Central memory CD4-positive, alpha-beta T cell (primary cell): ENCODE measurements at regions not wholly inside any gene's neighbourhood (a gene's known extent, or its start where the extent isn't known, plus 50 kb on each side); places are given as distances from the start of the nearest gene placed in this dataset.
"Not testable (repeated sequence)": the region's sequence is repeated elsewhere in the genome, so short reads cannot be mapped to it uniquely, and the experiment has no call there.

ENCODE experiments used
- DNase-seq: peaks from one replicate; pipeline ENCODE4 v3.0.0; 2022

GRCh38 chr10:42883993-42884983, 101.7 kb downstream of the BMS1 start:
- no peak for DNase-seq

GRCh38 chr10:42885491-42886270, 103.1 kb downstream of the BMS1 start:
- DNase-seq: no peak

- DNase-seq: no peak
These were observed 105.3 kb downstream of the BMS1 start for GRCh38 chr10:42887734-42888503.

DNA sequence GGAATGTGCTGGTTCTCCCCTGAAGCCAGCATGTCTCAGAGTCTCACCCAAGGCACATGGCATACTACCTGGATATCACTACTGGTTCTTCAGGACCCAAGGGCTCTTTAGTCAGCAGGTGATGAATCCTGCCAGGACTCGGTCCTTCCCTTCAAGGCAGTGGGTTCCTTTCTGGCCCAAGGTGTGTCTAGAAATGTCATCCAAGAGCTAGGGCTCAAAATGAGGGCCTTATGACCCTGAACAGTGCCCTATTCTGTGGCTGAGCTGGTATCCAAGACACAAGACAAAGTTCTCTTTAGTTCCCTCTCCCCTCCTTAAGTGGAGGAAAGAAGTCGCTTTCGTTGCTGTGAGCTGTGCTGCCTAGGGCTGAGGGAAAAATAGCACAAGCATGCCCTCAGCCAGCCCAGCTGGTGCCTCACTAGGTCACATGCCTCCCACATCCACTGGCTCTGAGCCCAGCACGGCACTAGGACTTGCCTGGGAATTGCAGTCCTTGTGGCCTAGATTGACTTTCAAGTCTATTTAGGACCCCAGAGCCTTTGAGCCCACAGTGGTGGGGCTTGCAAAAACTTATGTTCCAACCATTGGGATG, 106.0 kb downstream of the BMS1 start:
- DNase-seq: no peak

DNA sequence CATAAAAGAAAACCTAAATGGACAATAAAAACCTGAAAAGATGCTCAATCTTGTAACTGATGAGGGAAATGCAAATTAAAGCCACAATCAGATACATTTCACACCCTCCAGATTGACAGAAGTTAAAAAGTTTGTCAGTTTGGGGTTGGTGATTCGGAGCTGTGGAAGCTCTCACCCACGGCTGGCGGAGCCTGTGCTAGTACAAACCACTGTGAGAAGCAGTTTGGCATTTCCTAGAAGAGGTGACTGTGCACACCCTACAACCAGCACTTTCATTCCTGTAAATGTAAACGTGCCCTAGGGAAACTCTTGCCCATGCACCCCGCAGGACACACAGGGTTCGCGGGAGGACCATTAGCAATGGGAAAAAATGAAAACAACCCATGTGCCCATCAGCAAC, 114.1 kb downstream of the BMS1 start:
- DNase-seq: no peak

DNA sequence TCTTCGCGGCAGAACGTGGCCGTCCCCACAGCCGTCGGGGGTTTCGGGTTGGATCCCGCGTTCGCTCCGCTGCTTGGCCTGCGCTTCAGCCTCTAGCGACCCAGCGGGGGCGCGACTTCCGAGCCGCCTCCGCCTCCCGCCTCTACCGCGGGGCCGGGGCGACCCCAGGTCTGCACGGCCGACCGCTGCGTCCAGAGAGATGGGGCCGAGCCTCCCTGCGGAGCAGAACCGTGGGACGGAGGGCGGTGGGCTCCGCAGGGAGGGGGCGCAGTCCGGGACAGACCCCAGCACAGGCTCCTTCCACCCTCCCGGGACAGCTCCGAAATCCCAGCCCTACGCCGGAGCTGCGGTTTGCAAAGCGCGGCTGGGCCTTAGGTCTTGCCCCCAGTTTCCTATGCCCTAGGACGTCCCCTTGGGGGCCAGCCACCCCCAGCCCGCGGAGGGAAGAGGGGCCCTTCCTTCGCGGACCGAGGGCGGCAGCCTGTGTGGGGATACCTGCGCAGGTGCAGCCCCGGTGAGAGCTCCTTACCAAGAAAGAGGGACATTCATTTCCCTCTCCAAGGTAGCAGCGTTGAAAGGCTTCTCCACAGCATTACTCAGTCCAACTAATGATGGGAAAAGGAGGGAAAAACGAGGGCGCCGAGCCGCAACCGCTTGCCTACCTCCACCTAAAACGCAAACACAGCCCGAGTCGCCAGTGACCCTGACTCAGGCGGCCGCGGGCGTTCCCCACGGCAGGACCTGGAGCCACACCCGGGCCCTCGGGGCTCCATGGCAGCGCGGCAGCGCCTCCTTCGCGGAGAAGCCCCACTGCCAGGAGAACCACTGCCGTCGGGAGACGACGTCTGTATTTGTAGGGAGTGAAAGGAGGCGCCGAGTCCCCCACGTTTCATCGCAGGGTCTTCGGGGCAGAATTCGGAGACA, 115.7 kb downstream of the BMS1 start:
- no peak for DNase-seq

DNA sequence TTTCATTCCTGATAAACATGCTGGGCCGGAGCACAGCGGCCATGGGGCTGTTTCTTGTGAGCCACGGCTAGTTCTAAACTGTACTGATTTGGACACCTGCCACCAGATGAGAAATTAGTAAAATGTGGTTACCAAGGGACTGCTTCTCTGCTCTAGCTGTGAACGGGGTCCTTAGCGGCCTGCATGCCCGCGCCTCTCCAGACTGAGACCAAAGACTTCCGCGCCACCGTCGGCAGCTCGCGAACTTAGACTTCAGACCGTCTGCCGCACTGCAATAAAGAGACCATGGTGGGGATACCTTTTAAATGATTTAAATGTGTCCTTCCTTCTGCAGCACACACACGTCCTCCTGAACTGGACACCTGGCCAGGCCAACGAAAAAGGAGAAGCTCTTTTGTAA, 116.4 kb downstream of the BMS1 start:
- no peak for DNase-seq

DNA sequence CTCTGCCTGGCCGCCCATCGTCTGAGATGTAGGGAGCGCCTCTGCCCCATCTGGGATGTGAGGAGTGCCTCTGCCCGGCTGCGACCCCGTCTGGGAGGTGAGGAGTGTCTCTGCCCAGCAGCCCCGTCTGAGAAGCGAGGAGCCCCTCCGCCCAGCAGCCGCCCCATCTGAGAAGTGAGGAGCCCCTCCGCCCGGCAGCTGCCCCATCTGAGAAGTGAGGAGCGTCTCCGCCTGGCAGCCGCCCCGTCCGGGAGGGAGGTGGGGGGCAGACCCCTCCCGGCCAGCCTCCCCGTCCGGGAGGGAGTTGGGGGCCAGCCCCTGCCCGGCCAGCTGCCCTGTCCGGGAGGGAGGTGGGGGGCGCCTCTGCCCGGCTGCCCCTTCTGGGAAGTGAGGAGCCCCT, 117.8 kb downstream of the BMS1 start:
- not testable (repeated sequence) for DNase-seq

GRCh38 chr10:42911359-42911758, 128.8 kb downstream of the BMS1 start:
- no peak for DNase-seq

DNA sequence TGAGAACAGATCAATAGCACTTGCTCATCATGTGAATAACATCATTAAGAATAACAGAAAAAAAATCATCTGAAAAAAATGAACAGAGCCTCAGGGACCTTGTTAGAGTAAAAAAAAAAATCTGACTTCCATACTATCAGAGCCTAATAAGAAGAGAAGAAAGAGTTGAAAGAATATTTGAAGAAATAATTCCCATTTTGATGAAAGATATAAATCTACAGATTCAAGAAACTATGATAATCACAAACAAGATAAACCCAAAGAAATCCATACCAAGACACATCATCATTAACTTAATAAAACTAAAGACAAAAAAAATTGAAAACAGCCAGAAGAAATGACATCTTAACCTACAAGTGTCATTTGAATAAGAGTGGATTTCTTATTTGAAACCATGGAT, 134.4 kb downstream of the BMS1 start:
- DNase-seq: no peak

- DNase-seq: no peak
These were observed 135.2 kb downstream of the BMS1 start for GRCh38 chr10:42917821-42918220.

GRCh38 chr10:42921951-42922350, 139.4 kb downstream of the BMS1 start:
- no peak for DNase-seq

GRCh38 chr10:42924484-42924883, 141.9 kb downstream of the BMS1 start:
- no peak for DNase-seq

DNA sequence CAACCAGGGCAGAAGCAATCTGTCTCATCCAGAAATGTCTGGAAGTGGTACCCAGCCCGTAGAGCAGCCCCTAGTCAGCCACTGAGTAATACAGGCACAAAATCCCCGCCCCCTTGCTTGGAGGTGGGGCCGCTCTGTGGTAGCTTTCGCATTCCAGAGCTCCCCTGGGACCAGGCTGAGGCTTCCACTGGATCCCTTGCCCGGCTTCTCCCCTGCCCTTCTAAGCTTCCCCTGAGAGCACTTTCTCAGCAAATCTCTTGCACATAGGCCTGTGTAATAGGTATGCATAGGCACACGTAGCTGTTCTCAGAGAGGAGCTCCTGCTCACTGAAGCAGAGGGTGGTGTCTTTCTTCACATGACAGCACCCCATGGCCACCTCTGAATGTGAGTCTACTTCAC, 144.2 kb downstream of the BMS1 start:
- DNase-seq: no peak

DNA sequence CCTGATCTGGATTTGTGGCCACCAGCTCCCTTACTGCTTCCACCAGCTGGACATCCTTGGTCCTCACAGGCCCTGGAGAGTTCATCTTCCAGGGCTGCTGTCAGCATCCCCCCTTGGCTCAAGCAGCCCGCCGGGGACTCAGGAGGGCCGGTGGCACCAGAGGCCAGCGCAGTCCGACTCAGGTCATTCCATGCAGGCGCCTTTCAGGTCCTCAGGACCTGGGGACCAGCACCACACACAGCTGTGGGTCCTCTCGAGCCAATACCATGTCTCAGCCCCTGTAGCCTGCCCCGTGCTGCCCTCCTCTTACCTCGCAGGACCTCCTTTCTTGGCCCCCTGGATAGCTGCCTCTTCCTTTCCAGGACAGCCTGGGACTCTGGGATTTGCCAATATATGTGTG, 145.5 kb downstream of the BMS1 start:
- DNase-seq: no peak

GRCh38 chr10:42929236-42929635, 146.6 kb downstream of the BMS1 start:
- DNase-seq: no peak

DNA sequence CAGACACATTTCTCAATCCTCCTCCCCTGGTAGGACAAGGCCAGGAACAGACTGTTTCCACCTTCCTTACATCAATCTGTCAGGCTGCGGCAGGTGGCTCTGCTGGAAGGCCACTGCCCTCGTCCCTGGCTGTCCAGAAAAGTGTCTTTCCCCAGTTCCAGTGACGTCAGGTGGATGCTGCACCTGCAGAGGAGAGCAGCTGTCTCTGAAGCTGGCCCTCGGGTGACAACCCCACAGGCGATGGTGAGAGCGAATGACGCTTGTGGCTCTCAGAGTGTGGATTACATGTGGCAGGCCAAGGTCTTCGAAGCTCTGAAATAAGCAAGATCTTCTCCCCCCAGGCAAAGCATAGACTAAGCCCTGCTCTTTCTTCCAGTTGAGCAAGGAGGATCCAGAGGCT, 146.9 kb upstream of the RET start:
- DNase-seq: no peak

DNA sequence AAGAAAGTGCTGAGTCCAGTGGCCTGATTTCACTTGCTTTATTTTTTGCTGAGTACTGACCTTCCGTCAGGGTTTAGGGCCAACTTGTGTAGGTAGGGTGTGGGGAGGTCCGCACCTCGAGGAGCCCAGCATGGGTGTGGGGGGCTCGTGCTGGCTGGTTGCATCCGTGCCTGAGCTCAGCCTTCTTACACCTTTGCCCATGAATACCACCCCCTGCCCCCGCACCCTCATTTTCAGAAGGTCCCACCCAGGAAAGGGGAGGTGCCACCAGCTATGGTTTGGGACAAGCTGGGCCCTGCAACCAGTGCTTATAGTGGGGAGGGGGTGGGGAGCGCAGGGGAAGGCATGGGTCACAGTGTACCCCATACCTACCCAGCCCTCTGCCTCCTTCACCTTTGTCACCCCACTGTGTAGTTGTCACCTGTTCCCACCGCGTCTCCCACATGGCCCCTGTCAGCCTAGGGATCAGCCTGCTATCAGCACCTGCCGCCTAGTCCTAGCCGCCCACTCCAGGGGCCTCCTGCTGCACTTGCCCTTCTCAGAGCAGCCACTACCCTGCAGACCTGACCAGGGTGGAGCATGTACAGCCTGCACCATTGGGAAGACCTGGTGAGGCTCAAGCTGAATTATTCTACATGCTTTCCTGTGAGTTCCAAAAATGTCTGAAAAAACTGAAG, 146.2 kb upstream of the RET start:
- no peak for DNase-seq

- DNase-seq: no peak
These were observed 144.8 kb upstream of the RET start for GRCh38 chr10:42932116-42932515.

GRCh38 chr10:42932735-42933447, 144.0 kb upstream of the RET start:
- DNase-seq: peak; percentile 9
